ENCODE measurements at regions not wholly inside any gene's neighbourhood (a gene's known extent, or its start where the extent isn't known, plus 50 kb on each side); places are given as distances from the start of the nearest gene placed in this dataset.

- TF ChIP-seq CTCF (IDR thresholded peaks at IDR 0.05), result no peak
- DNase-seq, result no peak
- Histone ChIP-seq H3K27me3 (peaks cover 0 to 53% of the 10 kb centered on the region in 2 donors), H3K27ac (no peak overlapping the region), H3K9me3 (peaks cover 0 to 2% of the 10 kb centered on the region in 2 donors), H3K4me1 (no peaks in the 10 kb centered on the region), H3K36me3 (no peaks in the 10 kb centered on the region), H3K4me3 (no peak overlapping the region)
- no peak for ATAC-seq
- intact Hi-C loops (cut with DNase I), result no loop called here
Measured at GRCh38 chrX:1112321-1112720, 100.1 kb downstream of the CRLF2 start.

GRCh38 chrX:1111601-1112300 lies 100.7 kb downstream of the CRLF2 start:
- H3K9me3 ChIP-seq, result peaks cover 0 to 2% of the 10 kb centered on the region in 2 donors
- H3K27ac ChIP-seq, result no peak overlapping the region
- ATAC-seq, result no peak
- no peak overlapping the region for H3K4me3 ChIP-seq
- intact Hi-C loops (cut with DNase I), result no loop called here
- H3K36me3 ChIP-seq, result no peaks in the 10 kb centered on the region
- TF ChIP-seq CTCF (IDR thresholded peaks at IDR 0.05), result no peak
- peaks cover 0 to 57% of the 10 kb centered on the region in 2 donors for H3K27me3 ChIP-seq
- no peaks in the 10 kb centered on the region for H3K4me1 ChIP-seq
- no peak for DNase-seq

- no peak for ATAC-seq
Measured at GRCh38 chrX:1109580-1110119, 102.8 kb downstream of the CRLF2 start.

GRCh38 chrX:1108501-1109445 lies 103.7 kb downstream of the CRLF2 start:
- Histone ChIP-seq H3K36me3 (no peaks in the 10 kb centered on the region), H3K27me3 (peaks cover 0 to 52% of the 10 kb centered on the region in 2 donors), H3K4me3 (no peak overlapping the region), H3K27ac (no peak overlapping the region), H3K4me1 (no peaks in the 10 kb centered on the region), H3K9me3 (peaks cover 0 to 2% of the 10 kb centered on the region in 2 donors)
- intact Hi-C loops (cut with DNase I), result no loop called here
- ATAC-seq (no peak), DNase-seq (no peak)
- no peak for TF ChIP-seq CTCF (IDR thresholded peaks at IDR 0.05)

More at GRCh38 chrX:1109580-1110119, 102.8 kb downstream of the CRLF2 start:
- Histone ChIP-seq H3K4me3 (no peak overlapping the region), H3K36me3 (no peaks in the 10 kb centered on the region), H3K27ac (no peak overlapping the region), H3K4me1 (no peaks in the 10 kb centered on the region), H3K27me3 (peaks cover 0 to 57% of the 10 kb centered on the region in 2 donors), H3K9me3 (peaks cover 0 to 2% of the 10 kb centered on the region in 2 donors)
- no peak for TF ChIP-seq CTCF (IDR thresholded peaks at IDR 0.05)
- no peak for DNase-seq
- intact Hi-C loops (cut with DNase I), result no loop called here
